NT2/D1 (cell line): ENCODE measurements at regions not wholly inside any gene's neighbourhood (a gene's known extent, or its start where the extent isn't known, plus 50 kb on each side); places are given as distances from the start of the nearest gene placed in this dataset.

Experiments used
- DNase-seq: peaks from one replicate; pipeline ENCODE4 v3.0.0-alpha.2; 2011; ENCODE audit warnings: low read depth, low spot score
- H3K27me3 ChIP-seq: 2 replicates; pipeline ENCODE4 v1.6.0; 2011; ENCODE audit warnings: mild to moderate bottlenecking; ENCODE audit not compliant: insufficient read length, insufficient read depth
- H3K36me3 ChIP-seq: 2 replicates; pipeline ENCODE4 v1.6.1; 2011; ENCODE audit warnings: mild to moderate bottlenecking, low read length, mixed read lengths; ENCODE audit not compliant: insufficient read depth, insufficient read length
- H3K4me1 ChIP-seq: 2 replicates; pipeline ENCODE4 v1.5.1; 2011; ENCODE audit not compliant: insufficient read depth, insufficient read length
- H3K4me3 ChIP-seq: 2 replicates; pipeline ENCODE4 v1.5.1; 2011; ENCODE audit warnings: low read depth; ENCODE audit not compliant: insufficient read length
- H3K9ac ChIP-seq: 2 replicates; pipeline ENCODE4 v1.6.0; 2011; ENCODE audit warnings: low read depth; ENCODE audit not compliant: insufficient read length
- H3K9me3 ChIP-seq: 2 replicates; pipeline ENCODE4 v1.5.1; 2011; ENCODE audit warnings: mild to moderate bottlenecking, low read length; ENCODE audit not compliant: insufficient read depth
- SUZ12 ChIP-seq: IDR thresholded peaks from 2 replicates; pipeline ENCODE4 v1.6.1; 2011; ENCODE audit not compliant: insufficient read length, insufficient read depth; ENCODE audit errors: extremely low read depth
- YY1 ChIP-seq: IDR thresholded peaks from 2 replicates; pipeline ENCODE4 v1.6.1; 2011; ENCODE audit not compliant: insufficient read length, insufficient read depth
- ZNF274 ChIP-seq: IDR thresholded peaks from 2 replicates; pipeline ENCODE4 v1.6.1; 2011; ENCODE audit warnings: mild to moderate bottlenecking, low read depth, low read length

DNA sequence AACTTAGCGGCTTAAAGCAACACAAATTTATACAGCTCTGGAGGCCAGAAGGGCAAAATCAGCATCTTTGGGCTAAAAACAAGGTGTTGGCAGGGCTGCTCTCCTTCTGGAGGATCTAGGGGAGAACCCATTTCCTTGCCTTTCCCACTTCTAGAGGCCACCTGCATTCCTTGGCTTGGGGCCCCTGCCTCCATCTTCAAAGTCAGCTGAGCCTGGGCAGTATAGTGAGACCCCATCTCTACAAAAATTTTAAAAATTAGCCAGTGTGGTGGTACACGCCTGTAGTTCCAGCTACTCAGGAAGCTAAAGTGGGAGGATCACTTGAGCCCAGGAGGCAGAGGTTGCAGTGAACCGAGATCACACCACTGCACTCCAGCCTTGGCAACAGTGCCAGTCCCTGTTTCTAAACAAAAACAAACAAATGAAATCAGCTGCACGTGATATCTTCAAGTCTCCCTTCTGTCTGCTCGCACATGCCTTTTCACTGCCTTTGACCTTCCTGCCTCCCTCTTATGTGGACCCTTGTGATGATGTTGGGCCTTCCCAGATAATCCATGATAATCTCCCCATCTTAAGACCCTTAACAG, 200.6 kb downstream of the ZFP36L2 start:
- no peak overlapping the region for H3K9ac ChIP-seq
- H3K27me3 ChIP-seq, result no peaks in the 10 kb centered on the region
- H3K36me3 ChIP-seq, result no peaks in the 10 kb centered on the region
- no peak overlapping the region for H3K4me3 ChIP-seq
- peaks cover 2% of the 10 kb centered on the region for H3K4me1 ChIP-seq
- no peak for DNase-seq
- H3K9me3 ChIP-seq, result peaks cover under 1% of the 10 kb centered on the region; the same call in 1 of the 2 replicates
- TF ChIP-seq YY1 (no peak), ZNF274 (no peak), SUZ12 (no peak)

DNA sequence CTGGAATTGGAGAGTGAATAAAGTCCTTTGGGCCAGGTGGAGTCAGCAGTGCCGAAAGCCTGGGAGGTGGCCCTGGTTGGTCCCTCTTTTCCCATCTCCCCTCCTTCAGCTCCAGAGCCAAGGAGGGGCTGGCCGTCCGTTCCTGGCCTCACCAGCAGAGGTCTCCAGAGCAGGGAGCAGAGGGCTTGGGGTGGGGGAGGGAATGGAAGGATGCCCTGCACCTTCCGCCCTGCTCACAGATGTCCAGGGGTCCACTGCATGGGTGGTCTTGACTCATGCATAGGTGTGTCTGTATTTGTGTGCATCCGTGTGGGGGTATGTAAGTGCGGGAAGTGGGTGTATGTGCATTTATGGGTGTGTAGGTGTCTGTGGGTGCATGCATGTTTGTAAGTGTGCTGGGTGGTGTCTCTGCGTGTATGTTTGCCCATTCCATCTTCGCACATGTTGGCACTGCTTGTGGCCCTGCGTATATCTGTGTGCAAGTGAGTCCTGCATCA, 201.8 kb downstream of the ZFP36L2 start:
- no peaks in the 10 kb centered on the region for H3K36me3 ChIP-seq

DNA sequence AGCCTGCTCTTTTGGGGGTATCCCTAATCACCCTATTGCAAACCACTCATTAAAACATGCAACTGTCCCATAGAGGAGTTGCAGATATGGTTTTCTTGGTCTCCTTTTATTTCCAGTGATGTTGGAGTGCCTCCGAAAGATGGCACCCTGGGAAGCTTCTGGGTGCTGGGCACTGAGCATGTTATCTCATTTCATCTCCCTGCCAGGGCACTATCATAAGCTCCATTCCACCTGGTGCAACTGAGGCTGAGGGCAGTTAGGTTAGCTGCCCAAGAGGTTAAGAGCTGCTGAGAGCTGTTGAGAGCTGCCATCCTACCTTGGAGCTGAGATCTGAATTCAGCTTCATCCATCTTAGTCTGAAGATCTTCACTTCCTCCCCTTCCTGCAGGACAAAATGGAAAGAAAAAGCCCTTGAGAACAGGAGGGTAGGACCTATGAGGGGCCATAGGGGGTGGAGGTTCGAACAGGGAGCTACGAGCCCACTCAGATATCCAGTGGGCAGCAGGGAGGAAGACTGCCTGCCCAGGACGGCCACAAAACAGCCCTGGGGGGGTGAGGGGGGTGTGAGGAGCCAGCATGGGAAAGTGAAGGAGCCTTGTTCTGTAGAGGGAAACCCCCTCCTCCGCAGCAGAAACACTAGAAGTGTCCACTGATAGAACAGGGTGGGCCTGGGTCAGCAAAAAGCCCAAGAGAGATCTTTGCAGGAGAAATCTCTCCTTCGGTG, 202.5 kb downstream of the ZFP36L2 start:
- H3K4me3 ChIP-seq, result no peak overlapping the region
- peak overlapping the region; percentile 21 for H3K9ac ChIP-seq
- peaks cover 2% of the 10 kb centered on the region for H3K4me1 ChIP-seq
- DNase-seq, result no peak
- TF ChIP-seq ZNF274 (no peak), YY1 (no peak), SUZ12 (no peak)
- no peaks in the 10 kb centered on the region for H3K36me3 ChIP-seq
- H3K27me3 ChIP-seq, result no peaks in the 10 kb centered on the region
- peaks cover 14% of the 10 kb centered on the region; the same call in 1 of the 2 replicates for H3K9me3 ChIP-seq

More for the DNA sequence above, 201.8 kb downstream of the ZFP36L2 start:
- H3K27me3 ChIP-seq, result no peaks in the 10 kb centered on the region
- TF ChIP-seq SUZ12 (no peak), ZNF274 (no peak), YY1 (no peak)
- H3K9me3 ChIP-seq, result peaks cover 13% of the 10 kb centered on the region; the same call in 1 of the 2 replicates
- H3K9ac ChIP-seq, result no peak overlapping the region
- H3K4me1 ChIP-seq, result peaks cover 2% of the 10 kb centered on the region
- peak; percentile 56 for DNase-seq
- H3K4me3 ChIP-seq, result no peak overlapping the region

DNA sequence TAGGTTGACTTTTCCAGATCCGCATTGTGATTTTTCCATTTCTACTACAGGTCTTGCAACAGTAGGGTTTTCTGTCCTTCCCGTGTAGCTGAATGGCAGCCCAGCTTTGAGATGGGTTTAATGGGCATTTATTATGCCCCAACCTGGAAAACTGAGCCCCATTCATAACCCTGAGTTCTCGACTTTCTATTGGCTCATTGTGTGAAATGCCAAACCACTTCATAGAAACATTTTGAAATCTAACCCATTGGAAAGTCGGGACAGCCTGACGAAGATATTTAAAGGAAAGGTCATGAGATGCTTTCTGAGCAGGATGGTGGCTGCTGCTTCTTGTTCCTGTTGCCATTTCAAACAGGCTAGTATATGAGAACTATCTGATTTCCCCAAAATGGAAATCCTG, 203.5 kb downstream of the ZFP36L2 start:
- H3K9ac ChIP-seq, result no peak overlapping the region

DNA sequence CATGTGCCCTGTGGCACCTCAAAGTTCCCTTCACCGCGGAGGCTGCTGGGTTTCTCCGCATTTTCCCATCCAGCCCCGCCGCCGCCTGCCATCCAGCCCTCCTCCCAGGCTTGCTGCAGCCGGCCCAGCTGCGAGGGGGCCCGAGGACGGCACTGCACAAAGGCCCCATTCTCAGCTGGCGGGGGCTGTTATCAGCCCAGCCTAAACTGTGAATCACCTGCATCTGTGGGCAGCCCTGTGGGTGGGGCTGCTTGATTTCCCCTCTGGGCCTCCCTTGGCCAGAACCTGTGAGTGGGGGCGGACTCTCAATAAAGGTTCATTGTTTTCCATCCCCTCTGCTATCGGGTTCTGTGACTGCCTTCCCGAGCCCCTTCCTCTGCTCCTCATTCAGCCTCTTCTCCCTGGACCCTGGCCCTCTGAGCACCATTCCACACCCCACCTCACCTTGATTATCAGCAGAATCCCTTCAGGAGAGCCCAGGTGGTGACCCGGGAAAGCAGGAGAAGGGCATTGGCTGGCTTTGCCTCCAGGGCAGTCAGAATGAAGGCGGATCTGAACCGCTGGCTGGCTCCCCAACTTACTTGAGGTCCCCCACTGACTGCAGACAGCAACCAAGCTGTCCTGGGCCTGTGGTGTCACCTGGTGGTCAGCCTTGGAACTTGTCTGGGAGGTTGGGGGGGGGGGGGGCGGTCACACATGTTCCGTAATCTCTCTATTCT, 204.5 kb downstream of the ZFP36L2 start:
- Histone ChIP-seq H3K27me3 (no peaks in the 10 kb centered on the region), H3K36me3 (no peaks in the 10 kb centered on the region), H3K9ac (no peak overlapping the region), H3K9me3 (peaks cover 14% of the 10 kb centered on the region; the same call in 1 of the 2 replicates), H3K4me3 (no peak overlapping the region), H3K4me1 (peaks cover 2% of the 10 kb centered on the region)
- DNase-seq, result no peak
- TF ChIP-seq YY1, result no peak

More for the DNA sequence above, 203.5 kb downstream of the ZFP36L2 start:
- Histone ChIP-seq H3K36me3 (no peaks in the 10 kb centered on the region), H3K9me3 (peaks cover 14% of the 10 kb centered on the region; the same call in 1 of the 2 replicates), H3K4me1 (peaks cover 2% of the 10 kb centered on the region), H3K4me3 (no peak overlapping the region), H3K27me3 (no peaks in the 10 kb centered on the region)
- no peak for DNase-seq
- TF ChIP-seq SUZ12 (no peak), YY1 (no peak), ZNF274 (no peak)

DNA sequence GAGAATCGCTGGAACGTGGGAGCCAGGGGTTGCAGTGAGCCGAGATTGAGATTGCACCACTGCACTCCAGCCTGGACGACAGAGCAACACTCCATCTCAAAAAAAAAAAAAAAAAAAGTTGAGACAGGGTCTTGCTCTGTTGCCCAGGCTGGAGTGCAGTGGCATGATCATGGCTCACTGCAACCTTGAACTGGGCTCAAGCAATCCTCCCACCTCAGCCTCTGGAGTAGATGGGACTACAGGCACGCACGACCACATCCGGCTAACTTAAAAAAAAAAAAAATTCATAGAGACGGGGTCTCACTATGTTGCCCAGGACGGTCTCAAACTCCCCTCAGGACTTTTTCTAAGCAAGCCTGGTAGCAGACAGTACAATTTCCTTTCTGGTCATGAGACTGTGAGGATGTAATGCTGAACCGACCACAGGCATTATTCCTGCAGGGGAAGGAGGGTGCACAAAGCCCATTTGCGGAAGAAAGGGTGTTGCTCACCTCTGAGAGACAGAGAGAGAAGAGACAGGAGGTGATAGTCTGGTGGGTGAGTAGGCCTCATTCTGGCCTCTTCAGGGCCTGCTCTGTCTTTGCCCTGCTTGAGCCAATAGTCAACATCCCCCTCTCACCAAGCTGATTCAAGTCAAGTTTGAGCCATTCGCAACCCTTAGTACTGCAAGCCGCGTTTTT, 205.3 kb downstream of the ZFP36L2 start:
- Histone ChIP-seq H3K4me1 (peaks cover 2% of the 10 kb centered on the region), H3K27me3 (no peaks in the 10 kb centered on the region), H3K9ac (no peak overlapping the region), H3K36me3 (no peaks in the 10 kb centered on the region), H3K9me3 (peaks cover 14% of the 10 kb centered on the region; the same call in 1 of the 2 replicates), H3K4me3 (no peak overlapping the region)
- TF ChIP-seq SUZ12 (no peak), YY1 (no peak), ZNF274 (no peak)
- DNase-seq, result no peak

DNA sequence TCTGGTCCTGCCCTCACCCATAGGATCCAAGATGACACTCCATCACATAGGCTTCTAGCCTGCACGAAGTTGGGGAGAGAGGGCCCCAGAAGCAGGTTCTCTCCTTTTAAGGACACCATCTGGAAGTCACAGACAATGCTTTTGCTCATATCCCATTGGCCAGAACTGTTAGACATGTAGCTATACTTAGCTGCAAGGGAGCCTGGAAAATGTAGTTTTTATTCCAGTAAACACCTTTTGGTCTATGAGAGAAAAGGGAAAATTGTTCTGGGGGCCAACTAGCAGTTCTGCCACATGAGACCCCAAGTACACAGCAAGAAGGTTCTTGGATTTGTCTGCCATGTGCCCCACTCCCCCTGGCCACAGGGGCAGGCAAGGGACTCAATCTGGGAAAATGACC, 206.1 kb downstream of the ZFP36L2 start:
- Histone ChIP-seq H3K4me3 (no peak overlapping the region), H3K27me3 (no peaks in the 10 kb centered on the region), H3K36me3 (no peaks in the 10 kb centered on the region), H3K9me3 (peaks cover 14% of the 10 kb centered on the region; the same call in 1 of the 2 replicates), H3K9ac (no peak overlapping the region), H3K4me1 (peaks cover 2% of the 10 kb centered on the region)
- no peak for DNase-seq
- TF ChIP-seq ZNF274 (no peak), SUZ12 (no peak), YY1 (no peak)
